Liver (tissue), 3 donors: ENCODE measurements at regions not wholly inside any gene's neighbourhood (a gene's known extent, or its start where the extent isn't known, plus 50 kb on each side); places are given as distances from the start of the nearest gene placed in this dataset.

ENCODE experiments used
- ATF3 ChIP-seq: IDR thresholded peaks from 2 replicates; pipeline ENCODE4 v1.6.1; 2016; ENCODE audit warnings: antibody characterized with exemption
- CTCF ChIP-seq: fragments of 150-350 bp; IDR thresholded peaks from 2 replicates; pipeline ENCODE4 v1.5.1; 2017; ENCODE audit warnings: improper control_type of control experiment, low read depth, low read length; ENCODE audit not compliant: missing input control
- EGR1 ChIP-seq, 2 donors: IDR thresholded peaks; 2 replicates each; pipeline ENCODE4 v1.6.1; 2016 to 2018; ENCODE audit warnings: antibody characterized with exemption in 2 of 2, low read depth in 2 of 2
- FOXA1 ChIP-seq: IDR thresholded peaks from 2 replicates; pipeline ENCODE4 v1.6.1; 2016; ENCODE audit warnings: antibody characterized with exemption
- GABPA ChIP-seq, 2 donors: IDR thresholded peaks in 1 of 2; conservative IDR thresholded peaks in 1 of 2; 2 replicates each; pipeline ENCODE4 v1.6.1; 2016; ENCODE audit warnings: antibody characterized with exemption in 2 of 2, mild to moderate bottlenecking in 1 of 2, moderate library complexity in 1 of 2
- HNF4A ChIP-seq, 2 donors: conservative IDR thresholded peaks; 2 replicates each; pipeline ENCODE4 v1.6.1; 2016; ENCODE audit warnings: antibody characterized with exemption in 2 of 2, mild to moderate bottlenecking in 2 of 2
- HNF4G ChIP-seq: IDR thresholded peaks from 2 replicates; pipeline ENCODE4 v1.6.1; 2016; ENCODE audit warnings: antibody characterized with exemption
- MAX ChIP-seq: IDR thresholded peaks from 2 replicates; pipeline ENCODE4 v1.6.1; 2016; ENCODE audit warnings: antibody characterized with exemption
- RAD21 ChIP-seq, 2 donors: IDR thresholded peaks; 2 replicates each; pipeline ENCODE4 v1.6.1; 2016; ENCODE audit warnings: antibody characterized with exemption in 2 of 2, mild to moderate bottlenecking in 2 of 2
- REST ChIP-seq: IDR thresholded peaks from 2 replicates; pipeline ENCODE4 v1.6.1; 2016; ENCODE audit warnings: antibody characterized with exemption, mild to moderate bottlenecking
- RXRA ChIP-seq, 2 donors: IDR thresholded peaks; 2 replicates each; pipeline ENCODE4 v1.6.1; 2017 to 2018; ENCODE audit warnings: antibody characterized with exemption in 2 of 2, mild to moderate bottlenecking in 1 of 2
- TAF1 ChIP-seq: conservative IDR thresholded peaks from 2 replicates; pipeline ENCODE4 v1.6.1; 2016; ENCODE audit warnings: antibody characterized with exemption, mild to moderate bottlenecking
- YY1 ChIP-seq: IDR thresholded peaks from 2 replicates; pipeline ENCODE4 v1.6.1; 2016; ENCODE audit warnings: antibody characterized with exemption, mild to moderate bottlenecking
- ZBTB33 ChIP-seq: IDR thresholded peaks from 2 replicates; pipeline ENCODE4 v1.6.1; 2016; ENCODE audit warnings: antibody characterized with exemption
- donor health status: healthy.
- donor health status: healthy.

- no peak for TF ChIP-seq FOXA1
- no peak for TF ChIP-seq HNF4A (conservative IDR thresholded peaks at IDR 0.05)
- TF ChIP-seq CTCF: no peak
- TF ChIP-seq HNF4G: no peak
- no peak for TF ChIP-seq MAX
- TF ChIP-seq RAD21 (IDR thresholded peaks at IDR 0.05): no peak
- no peak for TF ChIP-seq REST
- no peak for TF ChIP-seq EGR1 (IDR thresholded peaks at IDR 0.05; ENCODE audit: low read depth in 2 of 2)
- TF ChIP-seq YY1: no peak
- no peak for TF ChIP-seq TAF1
- no peak for TF ChIP-seq RXRA (IDR thresholded peaks at IDR 0.05)
- no peak for TF ChIP-seq ATF3
- TF ChIP-seq GABPA (IDR thresholded peaks at IDR 0.05 in 1 of 2, conservative IDR thresholded peaks at IDR 0.05 in 1 of 2): no peak
- no peak for TF ChIP-seq ZBTB33
These were observed 818.6 kb downstream of the NCAM2 start for GRCh38 chr21:21816778-21817177.
